IMR-90 (cell line): ENCODE measurements at regions not wholly inside any gene's neighbourhood (a gene's known extent, or its start where the extent isn't known, plus 50 kb on each side); places are given as distances from the start of the nearest gene placed in this dataset.
A peak's percentile ranks its signal among the peaks of the same experiment; 100 is the strongest.

Experiments used
- ATAC-seq: fragments of 200-7000 bp; cut with Tn5 transposase; 2 replicates; pipeline ENCODE4 v1.9.1; 2020; ENCODE audit warnings: low read depth, mild to moderate bottlenecking, moderate library complexity
- BruUV-seq: library from RNA; stranded (reverse); fragments of 400-500 nt; replicated peaks from 2 replicates; lab custom pipeline; 2021; lab: Mats Ljungman, UMichigan
- CTCF ChIA-PET: fragments of 300-600 bp; formaldehyde crosslinking; extraction: SDS; loops from one replicate; lab custom pipeline; 2021; ENCODE audit warnings: antibody characterized with exemption; lab: Yijun Ruan, JAX
- POLR2A ChIA-PET: fragments of 300-600 bp; sonication (Branson Sonifier 250); formaldehyde crosslinking; loops from one replicate; lab custom pipeline; 2022; ENCODE audit warnings: antibody characterized with exemption; ENCODE audit not compliant: unreplicated experiment; lab: Charles Lee
- DNase-seq: peaks from one replicate; pipeline ENCODE4 v3.0.0; 2013
- H2AFZ ChIP-seq: replicated peaks from 2 replicates; pipeline ENCODE3; 2013; ENCODE audit warnings: low read length, mild to moderate bottlenecking; ENCODE audit not compliant: poor library complexity
- H2AK5ac ChIP-seq: 2 replicates; pipeline ENCODE4 v1.6.1; 2013; ENCODE audit warnings: low read depth, low read length, inconsistent platforms
- H2AK9ac ChIP-seq: replicated peaks from 2 replicates; pipeline ENCODE3; 2013; ENCODE audit warnings: mild to moderate bottlenecking, low read depth, low read length, moderate library complexity; ENCODE audit not compliant: poor library complexity
- H2BK120ac ChIP-seq: 2 replicates; pipeline ENCODE4 v1.6.1; 2013; ENCODE audit warnings: low read depth, low read length, inconsistent platforms
- H2BK15ac ChIP-seq: 3 replicates; pipeline ENCODE4 v1.6.1; 2013; ENCODE audit warnings: low read depth, low read length, inconsistent platforms
- H2BK20ac ChIP-seq: 2 replicates; pipeline ENCODE4 v1.6.1; 2013; ENCODE audit warnings: low read depth, mild to moderate bottlenecking, inconsistent platforms, low read length, moderate library complexity
- H2BK5ac ChIP-seq: 2 replicates; pipeline ENCODE4 v1.6.1; 2013; ENCODE audit warnings: mild to moderate bottlenecking, low read depth, low read length, inconsistent platforms; ENCODE audit not compliant: poor library complexity, severe bottlenecking
- H3K14ac ChIP-seq: replicated peaks from 2 replicates; pipeline ENCODE4 v1.6.1; 2013; ENCODE audit warnings: low read depth, low read length, inconsistent platforms
- H3K18ac ChIP-seq: 2 replicates; pipeline ENCODE4 v1.6.1; 2013; ENCODE audit warnings: low read depth, low read length, control low read depth
- H3K23ac ChIP-seq: 2 replicates; pipeline ENCODE4 v1.6.1; 2013; ENCODE audit warnings: low read depth, low read length, inconsistent platforms
- H3K27ac ChIP-seq: 2 replicates; pipeline ENCODE4 v1.5.1; 2013; ENCODE audit warnings: mild to moderate bottlenecking, control low read depth, low read length; ENCODE audit not compliant: insufficient read depth
- H3K27me3 ChIP-seq: 2 replicates; pipeline ENCODE4 v1.6.1; 2013; ENCODE audit warnings: low read length; ENCODE audit not compliant: control insufficient read depth, insufficient read depth
- H3K36me3 ChIP-seq: 2 replicates; pipeline ENCODE4 v1.6.1; 2013; ENCODE audit warnings: low read length, mixed read lengths; ENCODE audit not compliant: control insufficient read depth, insufficient read depth
- H3K4ac ChIP-seq: 2 replicates; pipeline ENCODE4 v1.6.1; 2013; ENCODE audit warnings: low read depth, low read length, inconsistent platforms
- H3K4me1 ChIP-seq: 2 replicates; pipeline ENCODE4 v1.6.1; 2013; ENCODE audit warnings: low read length, mixed read lengths; ENCODE audit not compliant: control insufficient read depth, insufficient read depth
- H3K4me2 ChIP-seq: 2 replicates; pipeline ENCODE4 v1.6.1; 2013; ENCODE audit warnings: low read depth, mild to moderate bottlenecking, control low read depth, low read length, moderate library complexity
- H3K4me3 ChIP-seq: 2 replicates; pipeline ENCODE4 v1.5.1; 2013; ENCODE audit warnings: low read depth, mild to moderate bottlenecking, control low read depth, low read length, moderate library complexity; ENCODE audit not compliant: insufficient read depth
- H3K56ac ChIP-seq: 2 replicates; pipeline ENCODE4 v1.6.1; 2013; ENCODE audit warnings: low read length, inconsistent platforms; ENCODE audit not compliant: insufficient read depth; ENCODE audit errors: extremely low read depth
- H3K79me1 ChIP-seq, 2 experiments: 2 replicates each; pipeline ENCODE4 v1.6.1; 2013; ENCODE audit warnings: low read length in 2 of 2, inconsistent platforms in 1 of 2, low read depth in 1 of 2
- H3K9ac ChIP-seq: 2 replicates; pipeline ENCODE4 v1.6.1; 2013; ENCODE audit warnings: low read depth, low read length, control low read depth
- H3K9me1 ChIP-seq: 2 replicates; pipeline ENCODE4 v1.6.1; 2013; ENCODE audit warnings: low read length, inconsistent platforms; ENCODE audit not compliant: insufficient read depth
- H3K9me3 ChIP-seq: 2 replicates; pipeline ENCODE4 v1.6.1; 2013; ENCODE audit warnings: low read length; ENCODE audit not compliant: control insufficient read depth, insufficient read depth
- H4K20me1 ChIP-seq: 2 replicates; pipeline ENCODE4 v1.6.1; 2013; ENCODE audit warnings: low read length, inconsistent platforms; ENCODE audit not compliant: insufficient read depth
- H4K5ac ChIP-seq: 2 replicates; pipeline ENCODE4 v1.6.1; 2013; ENCODE audit warnings: mild to moderate bottlenecking, low read depth, low read length, control low read depth
- H4K8ac ChIP-seq, 2 experiments: 2 replicates each; pipeline ENCODE4 v1.6.1; 2013; ENCODE audit warnings: low read depth in 2 of 2, low read length in 2 of 2, control low read depth in 1 of 2, inconsistent platforms in 1 of 2
- H4K91ac ChIP-seq: 2 replicates; pipeline ENCODE4 v1.6.1; 2013; ENCODE audit warnings: low read depth, low read length, inconsistent platforms; ENCODE audit not compliant: insufficient read depth
- CEBPB ChIP-seq: IDR thresholded peaks from 2 replicates; pipeline ENCODE4 v1.6.1; 2012; ENCODE audit warnings: low read depth, low read length, improper control_type of control experiment
- FOS ChIP-seq: fragments of 150-350 bp; IDR thresholded peaks from 2 replicates; pipeline ENCODE4 v1.6.1; 2016; ENCODE audit warnings: low read depth, low read length
- MAFK ChIP-seq: IDR thresholded peaks from 2 replicates; pipeline ENCODE4 v1.6.1; 2012; ENCODE audit warnings: low read depth, low read length, improper control_type of control experiment
- MXI1 ChIP-seq: IDR thresholded peaks from 2 replicates; pipeline ENCODE4 v1.6.1; 2012; ENCODE audit warnings: low read depth, mild to moderate bottlenecking, low read length, moderate library complexity, borderline replicate concordance
- NFE2L2 ChIP-seq: fragments of 150-350 bp; IDR thresholded peaks from 2 replicates; pipeline ENCODE4 v1.6.1; 2016; ENCODE audit warnings: low read depth, mild to moderate bottlenecking, low read length
- USF2 ChIP-seq: fragments of 150-350 bp; IDR thresholded peaks from 2 replicates; pipeline ENCODE4 v1.6.1; 2017; ENCODE audit warnings: mild to moderate bottlenecking, antibody characterized with exemption, low read length, low read depth
- WGBS, 2 experiments: methylation state at CpG; one replicate each; pipeline versions ENCODE4 v1.1.5 to v1.1.7; 2013; ENCODE audit warnings: missing lambda C conversion rate in 2 of 2; ENCODE audit not compliant: insufficient read length in 1 of 2; ENCODE audit errors: extremely low coverage in 2 of 2; 5-methylcytosine and 5-hydroxymethylcytosine counted together
- dilution Hi-C: fragments of 300-500 bp; cut with HindIII; formaldehyde crosslinking; loops from one replicate; pipeline ENCODE4 v1.14.3; 2018; ENCODE audit warnings: low sequenced_read_pairs; ENCODE audit not compliant: unreplicated experiment
- in situ Hi-C: fragments of 300-500 bp; cut with MboI; formaldehyde crosslinking; loops from 3 replicates; pipeline ENCODE4 v1.14.3; 2019; ENCODE audit warnings: low sequenced_read_pairs, inconsistent platforms, mixed read lengths
- intact Hi-C: fragments of 100-400 bp; cut with micrococcal nuclease; formaldehyde crosslinking; loops from 2 replicates; pipeline ENCODE4 v1.10.0; 2022

- no peak overlapping the region for H3K9ac ChIP-seq
- dilution Hi-C loops (no loop called here), intact Hi-C loops (loop anchor here (5.0 to 10.0 kb wide), 5 partner anchors 94 to 332 kb away; partner anchors contain the start of gene TSC22D1), in situ Hi-C loops (no loop called here)
- H3K14ac ChIP-seq, result peak overlapping the region; percentile 73
- no CpG with 5 or more reads among the region's 1 CpG for WGBS, 2 experiments
- TF ChIP-seq CEBPB (no peak), FOS (no peak), MXI1 (no peak), USF2 (no peak), NFE2L2 (no peak), MAFK (0 out of 2 replicates have a peak, but pooled peaks have one; percentile 7)
- CTCF ChIA-PET, result no interaction called here
- POLR2A ChIA-PET, result interaction anchor here (0.6 kb wide), 1 partner anchor 58 kb away, joined by 10 read pairs; no protein-coding TSS in a partner anchor
- H3K4me3 ChIP-seq, result no peak overlapping the region
- H2BK20ac ChIP-seq, result peak overlapping the region; percentile 97
- no peak overlapping the region for H3K56ac ChIP-seq
- peaks cover 29% of the 10 kb centered on the region for H3K9me1 ChIP-seq
- H2BK120ac ChIP-seq, result peak overlapping the region; percentile 97
- peak overlapping the region; percentile 76 for H2BK5ac ChIP-seq
- no peak overlapping the region for H2AK9ac ChIP-seq
- H3K9me3 ChIP-seq, result no peaks in the 10 kb centered on the region
- no peaks in the 10 kb centered on the region for H3K27me3 ChIP-seq
- H4K91ac ChIP-seq, result peak overlapping the region; percentile 60
- DNase-seq (no peak), ATAC-seq (no peak)
- H4K20me1 ChIP-seq, result no peaks in the 10 kb centered on the region
- H4K8ac ChIP-seq, result peak overlapping the region; percentile 37 to 84; a peak in 3 of 4 replicates
- BruUV-seq, result no TSS peak
- H3K23ac ChIP-seq, result no peak overlapping the region
- no peaks in the 10 kb centered on the region for H3K36me3 ChIP-seq
- H2BK15ac ChIP-seq, result peak overlapping the region; percentile 96; the same call in 2 of the 3 replicates
- peak overlapping the region; percentile 81 for H3K4ac ChIP-seq
- H4K5ac ChIP-seq, result peak overlapping the region; percentile 46; the same call in 1 of the 2 replicates
- H3K4me2 ChIP-seq, result no peak overlapping the region
- no peak overlapping the region for H2AFZ ChIP-seq
- 0 out of 4 replicates have a peak, but pooled peaks cover 0 to 6% of the 10 kb centered on the region in 2 experiments for H3K79me1 ChIP-seq
- H3K27ac ChIP-seq, result no peak overlapping the region
- H3K4me1 ChIP-seq, result peaks cover 26% of the 10 kb centered on the region
- H3K18ac ChIP-seq, result peak overlapping the region; percentile 60
- H2AK5ac ChIP-seq, result peak overlapping the region; percentile 83
These were observed 172.6 kb downstream of the NUFIP1 start for GRCh38 chr13:44816701-44817100.
